Activated B cell treated with CpG ODN at 0.5 μM for 24 hours (primary cell): ENCODE measurements at regions not wholly inside any gene's neighbourhood (a gene's known extent, or its start where the extent isn't known, plus 50 kb on each side); places are given as distances from the start of the nearest gene placed in this dataset.

ENCODE experiments used
- ATAC-seq: fragments of 200-7000 bp; cut with Tn5 transposase; one replicate; pipeline ENCODE4 v1.10.0; 2021; ENCODE audit warnings: low read depth, mild to moderate bottlenecking, moderate library complexity
- CTCF ChIA-PET: fragments of 350-600 bp; sonication (Branson Sonifier 250); formaldehyde crosslinking; loops from one replicate; lab custom pipeline; 2021; ENCODE audit warnings: antibody characterized with exemption; lab: Charles Lee
- POLR2A ChIA-PET: fragments of 350-600 bp; sonication (Branson Sonifier 250); formaldehyde crosslinking; loops from one replicate; lab custom pipeline; 2021; ENCODE audit warnings: antibody characterized with exemption; lab: Charles Lee
- DNase-seq: peaks from one replicate; pipeline ENCODE4 v3.0.0; 2022
- H3K27ac Mint-ChIP-seq: one replicate; pipeline ENCODE4 v1.8.0; 2020; ENCODE audit warnings: mixed read lengths
- H3K27me3 Mint-ChIP-seq: one replicate; pipeline ENCODE4 v1.8.0; 2021; ENCODE audit warnings: mixed read lengths
- H3K36me3 Mint-ChIP-seq: one replicate; pipeline ENCODE4 v1.8.0; 2021; ENCODE audit warnings: low read depth, mixed read lengths
- H3K4me1 Mint-ChIP-seq: one replicate; pipeline ENCODE4 v1.8.0; 2021; ENCODE audit warnings: mixed read lengths
- H3K4me3 Mint-ChIP-seq: one replicate; pipeline ENCODE4 v1.8.0; 2020; ENCODE audit warnings: mild to moderate bottlenecking, mixed read lengths
- H3K9me3 Mint-ChIP-seq: one replicate; pipeline ENCODE4 v1.8.0; 2020; ENCODE audit warnings: mixed read lengths
- intact Hi-C: fragments of 100-400 bp; cut with micrococcal nuclease; formaldehyde crosslinking; loops from one replicate; pipeline ENCODE4 v1.15.1; 2024
- TF ChIP-seq, protein P1 (sequence below): fragments of 200-600 bp; IDR thresholded peaks from one replicate; pipeline ENCODE4 v1.8.0; 2022; ENCODE audit warnings: antibody characterized with exemption, mild to moderate bottlenecking

DNA sequence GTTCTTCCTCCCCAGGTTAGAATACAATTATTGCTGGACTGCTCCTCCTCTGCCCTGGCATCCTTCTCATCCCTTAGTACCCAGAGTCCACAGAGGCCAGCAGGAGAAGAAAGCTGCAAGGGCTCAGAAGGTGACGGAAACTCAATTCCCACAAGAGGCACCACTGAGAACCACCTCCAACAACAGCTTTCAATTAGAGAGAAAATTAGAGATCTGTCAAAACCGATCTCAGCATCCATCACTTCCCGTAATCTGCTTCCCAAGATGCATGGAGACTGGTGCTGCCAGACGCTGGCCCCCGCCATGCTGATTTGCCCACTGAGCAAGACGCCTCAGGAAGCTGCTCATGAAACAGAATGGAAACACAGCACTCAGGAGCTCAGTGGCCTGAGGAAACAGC is 135.0 kb upstream of the PRICKLE2 start:
- POLR2A ChIA-PET, result no interaction called here
- intact Hi-C loops, result no loop called here
- peaks cover 2% of the 10 kb centered on the region for H3K27me3 Mint-ChIP-seq

DNA sequence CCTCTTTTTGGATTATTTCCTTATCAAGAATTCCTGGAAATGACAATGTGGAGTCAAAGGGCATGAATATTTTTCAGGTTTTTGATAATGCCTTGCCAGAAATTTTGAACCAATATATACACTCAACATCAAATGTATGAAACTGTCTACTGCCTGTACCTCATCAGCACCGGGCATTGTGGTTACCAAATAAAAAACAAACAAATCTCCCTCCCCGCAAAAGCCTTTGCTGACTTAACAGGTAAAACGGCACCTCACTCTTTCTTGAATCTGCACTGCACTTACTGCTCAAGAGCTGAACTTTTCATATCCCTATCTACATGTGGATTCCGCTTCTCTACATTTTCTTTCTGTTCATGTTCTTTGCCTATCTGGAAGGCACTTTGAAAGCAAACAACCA is 134.5 kb upstream of the PRICKLE2 start:
- POLR2A ChIA-PET, result no interaction called here
- no peaks in the 10 kb centered on the region for H3K36me3 Mint-ChIP-seq
- H3K9me3 Mint-ChIP-seq, result no peaks in the 10 kb centered on the region
- no peak overlapping the region for H3K27ac Mint-ChIP-seq
- no peak for DNase-seq
- ATAC-seq, result no peak
- no peaks in the 10 kb centered on the region for H3K4me1 Mint-ChIP-seq
- H3K27me3 Mint-ChIP-seq, result peaks cover 2% of the 10 kb centered on the region
- no peak overlapping the region for H3K4me3 Mint-ChIP-seq
- CTCF ChIA-PET, result no interaction called here
- intact Hi-C loops, result no loop called here
- TF ChIP-seq, protein P1, sequence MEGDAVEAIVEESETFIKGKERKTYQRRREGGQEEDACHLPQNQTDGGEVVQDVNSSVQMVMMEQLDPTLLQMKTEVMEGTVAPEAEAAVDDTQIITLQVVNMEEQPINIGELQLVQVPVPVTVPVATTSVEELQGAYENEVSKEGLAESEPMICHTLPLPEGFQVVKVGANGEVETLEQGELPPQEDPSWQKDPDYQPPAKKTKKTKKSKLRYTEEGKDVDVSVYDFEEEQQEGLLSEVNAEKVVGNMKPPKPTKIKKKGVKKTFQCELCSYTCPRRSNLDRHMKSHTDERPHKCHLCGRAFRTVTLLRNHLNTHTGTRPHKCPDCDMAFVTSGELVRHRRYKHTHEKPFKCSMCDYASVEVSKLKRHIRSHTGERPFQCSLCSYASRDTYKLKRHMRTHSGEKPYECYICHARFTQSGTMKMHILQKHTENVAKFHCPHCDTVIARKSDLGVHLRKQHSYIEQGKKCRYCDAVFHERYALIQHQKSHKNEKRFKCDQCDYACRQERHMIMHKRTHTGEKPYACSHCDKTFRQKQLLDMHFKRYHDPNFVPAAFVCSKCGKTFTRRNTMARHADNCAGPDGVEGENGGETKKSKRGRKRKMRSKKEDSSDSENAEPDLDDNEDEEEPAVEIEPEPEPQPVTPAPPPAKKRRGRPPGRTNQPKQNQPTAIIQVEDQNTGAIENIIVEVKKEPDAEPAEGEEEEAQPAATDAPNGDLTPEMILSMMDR, result no peak

More for the DNA sequence above, 135.0 kb upstream of the PRICKLE2 start:
- CTCF ChIA-PET, result no interaction called here
- no peaks in the 10 kb centered on the region for H3K36me3 Mint-ChIP-seq
- H3K9me3 Mint-ChIP-seq, result no peaks in the 10 kb centered on the region
- TF ChIP-seq, protein P1, result no peak
- ATAC-seq (no peak), DNase-seq (no peak)
- H3K4me1 Mint-ChIP-seq, result no peaks in the 10 kb centered on the region
- no peak overlapping the region for H3K27ac Mint-ChIP-seq
- no peak overlapping the region for H3K4me3 Mint-ChIP-seq

DNA sequence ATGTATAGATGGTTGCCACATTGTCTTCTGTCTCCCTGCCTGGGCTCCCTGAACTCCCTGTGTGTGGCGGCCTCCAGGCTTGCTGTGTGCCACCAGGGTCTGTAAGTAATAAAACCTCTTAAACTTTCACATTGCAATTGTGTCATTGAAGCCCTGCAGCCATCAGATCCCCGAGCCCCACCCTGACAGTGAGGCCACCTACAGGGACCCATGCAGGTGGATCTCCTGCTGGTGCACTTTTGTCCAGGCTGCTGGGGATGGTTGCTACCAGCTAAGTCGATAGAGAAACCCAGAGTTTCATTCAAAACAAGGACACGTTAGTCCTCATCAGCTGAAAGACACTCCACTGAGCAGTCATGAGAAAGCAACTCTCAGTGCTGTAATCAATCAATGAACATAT is 133.6 kb upstream of the PRICKLE2 start:
- Mint-ChIP-seq H3K9me3 (no peaks in the 10 kb centered on the region), H3K36me3 (no peaks in the 10 kb centered on the region), H3K4me1 (no peaks in the 10 kb centered on the region), H3K4me3 (no peak overlapping the region), H3K27ac (no peak overlapping the region), H3K27me3 (peaks cover 2% of the 10 kb centered on the region)
- ATAC-seq, result no peak
- TF ChIP-seq, protein P1, result no peak
- intact Hi-C loops, result no loop called here
- POLR2A ChIA-PET, result no interaction called here
- CTCF ChIA-PET, result no interaction called here
- no peak for DNase-seq

DNA sequence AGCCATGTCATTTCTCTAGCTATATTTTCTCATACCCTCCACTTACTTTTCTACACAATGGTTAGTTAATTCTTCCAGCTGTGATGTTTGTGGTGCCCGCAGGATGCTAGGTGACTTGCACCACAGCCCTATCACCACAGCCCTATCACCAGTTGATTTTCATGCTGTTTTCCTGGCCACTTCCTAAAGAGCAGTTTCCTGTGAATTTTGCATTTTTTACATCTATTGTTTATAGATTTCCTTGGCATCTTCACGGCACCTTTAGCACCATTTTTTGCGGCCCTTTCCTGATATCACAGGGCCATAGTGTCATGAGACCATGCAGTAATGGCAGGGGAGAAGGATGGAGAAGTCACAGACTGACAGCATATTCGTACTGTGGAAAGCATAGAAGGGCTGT is 132.9 kb upstream of the PRICKLE2 start:
- POLR2A ChIA-PET, result no interaction called here
- Mint-ChIP-seq H3K4me3 (no peak overlapping the region), H3K4me1 (no peaks in the 10 kb centered on the region), H3K9me3 (no peaks in the 10 kb centered on the region), H3K36me3 (no peaks in the 10 kb centered on the region), H3K27ac (no peak overlapping the region), H3K27me3 (peaks cover 2% of the 10 kb centered on the region)
- TF ChIP-seq, protein P1, result no peak
- intact Hi-C loops, result no loop called here
- DNase-seq, result no peak
- no peak for ATAC-seq
- CTCF ChIA-PET, result no interaction called here

DNA sequence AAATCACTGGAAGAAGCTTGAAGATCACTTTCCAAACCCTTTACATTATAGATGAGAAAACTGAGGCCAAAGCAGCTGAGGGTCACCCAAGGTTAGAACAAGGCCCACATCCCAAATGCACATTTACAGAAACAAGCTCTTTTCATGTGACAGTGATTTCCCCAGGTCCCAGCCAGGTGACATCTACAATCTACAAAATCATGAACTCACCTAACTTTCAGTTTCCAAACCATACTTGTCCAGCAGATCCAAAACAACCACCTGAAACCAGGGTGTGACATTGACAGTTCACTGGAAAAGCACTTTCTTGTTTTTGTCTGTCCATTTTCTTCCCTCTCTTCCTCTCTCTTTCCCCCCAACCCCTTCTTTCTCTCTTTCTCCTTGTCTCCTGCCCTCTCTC is 132.2 kb upstream of the PRICKLE2 start:
- H3K36me3 Mint-ChIP-seq, result no peaks in the 10 kb centered on the region
- intact Hi-C loops, result no loop called here
- DNase-seq, result no peak
- no peaks in the 10 kb centered on the region for H3K9me3 Mint-ChIP-seq
- POLR2A ChIA-PET, result no interaction called here
- ATAC-seq, result no peak
- TF ChIP-seq, protein P1, result no peak
- CTCF ChIA-PET, result no interaction called here
- no peak overlapping the region for H3K4me3 Mint-ChIP-seq
- H3K27ac Mint-ChIP-seq, result no peak overlapping the region
- no peaks in the 10 kb centered on the region for H3K4me1 Mint-ChIP-seq
- H3K27me3 Mint-ChIP-seq, result peaks cover 2% of the 10 kb centered on the region
